Anterior cingulate cortex (tissue), 58 donors: ENCODE measurements at regions not wholly inside any gene's neighbourhood (a gene's known extent, or its start where the extent isn't known, plus 50 kb on each side); places are given as distances from the start of the nearest gene placed in this dataset.
A peak's percentile ranks its signal among the peaks of the same experiment; 100 is the strongest.

ENCODE experiments used
- DNase-seq, 58 donors: peaks; one replicate each; lab custom pipeline; 2025; lab: John Stamatoyannopoulos, UW

GRCh38 chr10:83919187-83919586, 220.1 kb upstream of the GHITM start:
- no peak for DNase-seq

GRCh38 chr10:83921984-83922860, 217.1 kb upstream of the GHITM start:
- DNase-seq, result no peak

- DNase-seq, result no peak
Observed at GRCh38 chr10:83925133-83925532, 214.2 kb upstream of the GHITM start.

- no peak for DNase-seq
Observed at GRCh38 chr10:83926606-83927005, 212.7 kb upstream of the GHITM start.

GRCh38 chr10:83927166-83927565, 212.1 kb upstream of the GHITM start:
- no peak for DNase-seq

- DNase-seq, result no peak
Observed at GRCh38 chr10:83929399-83929798, 209.9 kb upstream of the GHITM start.

- DNase-seq, result no peak
Observed at GRCh38 chr10:83931669-83932068, 207.6 kb upstream of the GHITM start.

- DNase-seq, result no peak
Observed at GRCh38 chr10:83932245-83932644, 207.1 kb upstream of the GHITM start.

GRCh38 chr10:83934062-83934461, 205.2 kb upstream of the GHITM start:
- DNase-seq, result no peak

GRCh38 chr10:83934641-83935338, 204.5 kb upstream of the GHITM start:
- DNase-seq, result no peak

GRCh38 chr10:83935339-83935736, 204.0 kb upstream of the GHITM start:
- no peak for DNase-seq

- DNase-seq, result no peak
Observed at GRCh38 chr10:83935911-83936310, 203.4 kb upstream of the GHITM start.

GRCh38 chr10:83937161-83937560, 202.1 kb upstream of the GHITM start:
- no peak for DNase-seq

- no peak for DNase-seq
Observed at GRCh38 chr10:83937826-83938225, 201.5 kb upstream of the GHITM start.

- DNase-seq, result no peak
Observed at GRCh38 chr10:83941189-83941588, 198.1 kb upstream of the GHITM start.

- DNase-seq, result no peak
Observed at GRCh38 chr10:83942410-83942809, 196.9 kb upstream of the GHITM start.

- no peak for DNase-seq
Observed at GRCh38 chr10:83943049-83943448, 196.3 kb upstream of the GHITM start.

GRCh38 chr10:83943920-83944319, 195.4 kb upstream of the GHITM start:
- no peak for DNase-seq

- DNase-seq, result peak in 2 of 58 donors; percentile 2 to 3
Observed at GRCh38 chr10:83945982-83946718, 193.2 kb upstream of the GHITM start.

GRCh38 chr10:83952314-83952713, 187.0 kb upstream of the GHITM start:
- no peak for DNase-seq

- no peak for DNase-seq
Observed at GRCh38 chr10:83953589-83953988, 185.7 kb upstream of the GHITM start.
